AG10803 (cell line): ENCODE measurements at regions not wholly inside any gene's neighbourhood (a gene's known extent, or its start where the extent isn't known, plus 50 kb on each side); places are given as distances from the start of the nearest gene placed in this dataset.

Source experiments
- DNase-seq: peaks from one replicate; pipeline ENCODE4 v3.0.0; 2010; ENCODE audit warnings: low read depth
- H3K4me3 ChIP-seq: 2 replicates; pipeline ENCODE4 v1.5.1; 2011; ENCODE audit warnings: mild to moderate bottlenecking, low read length, control low read depth
- CTCF ChIP-seq: conservative IDR thresholded peaks from 2 replicates; pipeline ENCODE4 v1.5.1; 2011; ENCODE audit warnings: mild to moderate bottlenecking, low read length, control low read depth, inconsistent platforms

- H3K4me3 ChIP-seq: no peak overlapping the region
- DNase-seq: no peak
- no peak for TF ChIP-seq CTCF
These were observed 124.9 kb downstream of the RBFOX3 start for GRCh38 chr17:79485991-79486390.

GRCh38 chr17:79485419-79485985 is 125.3 kb downstream of the RBFOX3 start:
- H3K4me3 ChIP-seq: no peak overlapping the region
- no peak for DNase-seq
- TF ChIP-seq CTCF: no peak

GRCh38 chr17:79484600-79485418 is 126.0 kb downstream of the RBFOX3 start:
- DNase-seq: no peak

GRCh38 chr17:79483842-79484241 is 127.0 kb downstream of the RBFOX3 start:
- DNase-seq: no peak
- H3K4me3 ChIP-seq: no peak overlapping the region
- no peak for TF ChIP-seq CTCF

More at GRCh38 chr17:79484600-79485418, 126.0 kb downstream of the RBFOX3 start:
- TF ChIP-seq CTCF: no peak
- H3K4me3 ChIP-seq: no peak overlapping the region

- TF ChIP-seq CTCF: no peak
- DNase-seq: no peak
- H3K4me3 ChIP-seq: no peak overlapping the region
These were observed 127.9 kb downstream of the RBFOX3 start for GRCh38 chr17:79482727-79483521.

- H3K4me3 ChIP-seq: no peak overlapping the region
- DNase-seq: no peak
- no peak for TF ChIP-seq CTCF
These were observed 131.0 kb downstream of the RBFOX3 start for GRCh38 chr17:79479876-79480275.
